Loucy (cell line): ENCODE measurements at regions not wholly inside any gene's neighbourhood (a gene's known extent, or its start where the extent isn't known, plus 50 kb on each side); places are given as distances from the start of the nearest gene placed in this dataset.

Experiments used
- H2AFZ ChIP-seq: fragments of 200-600 bp; sonication (generic); 2 replicates; pipeline ENCODE4 v1.6.0; 2016; ENCODE audit warnings: antibody characterized with exemption, mild to moderate bottlenecking, low read length, moderate library complexity
- H3F3A ChIP-seq: fragments of 200-600 bp; 2 replicates; pipeline ENCODE4 v1.6.0; 2016; ENCODE audit warnings: antibody characterized with exemption, low read depth, mild to moderate bottlenecking
- H3K27me3 ChIP-seq: fragments of 200-600 bp; sonication (generic); 2 replicates; pipeline ENCODE4 v1.6.1; 2014; ENCODE audit warnings: low read length, mild to moderate bottlenecking; ENCODE audit not compliant: insufficient read depth, poor library complexity, severe bottlenecking
- H3K36me3 ChIP-seq: fragments of 200-600 bp; sonication (generic); 2 replicates; pipeline ENCODE4 v1.6.1; 2016; ENCODE audit warnings: low read length; ENCODE audit not compliant: insufficient read depth
- H3K4me1 ChIP-seq: fragments of 200-600 bp; sonication (generic); 2 replicates; pipeline ENCODE4 v1.5.1; 2014; ENCODE audit warnings: low read length, mild to moderate bottlenecking; ENCODE audit not compliant: insufficient read depth, poor library complexity, severe bottlenecking
- H3K4me2 ChIP-seq: fragments of 200-600 bp; sonication (generic); 2 replicates; pipeline ENCODE4 v1.6.0; 2014; ENCODE audit warnings: antibody characterized with exemption, low read length, low read depth, mild to moderate bottlenecking; ENCODE audit not compliant: poor library complexity, severe bottlenecking
- H3K4me3 ChIP-seq: fragments of 200-600 bp; sonication (generic); 2 replicates; pipeline ENCODE4 v1.5.1; 2014; ENCODE audit warnings: low read length, mild to moderate bottlenecking, mixed read lengths; ENCODE audit not compliant: poor library complexity, severe bottlenecking
- H3K79me2 ChIP-seq: fragments of 200-600 bp; sonication (generic); 2 replicates; pipeline ENCODE4 v1.6.1; 2014; ENCODE audit warnings: low read length; ENCODE audit not compliant: insufficient read depth
- H3K9ac ChIP-seq: fragments of 200-600 bp; sonication (generic); 2 replicates; pipeline ENCODE4 v1.6.0; 2014; ENCODE audit warnings: mild to moderate bottlenecking, low read depth, low read length, moderate library complexity; ENCODE audit not compliant: poor library complexity, severe bottlenecking
- H3K9me2 ChIP-seq: fragments of 200-600 bp; sonication (generic); replicated peaks from 2 replicates; pipeline ENCODE4 v1.6.1; 2016; ENCODE audit warnings: low read depth, low read length, mixed read lengths
- H3K9me3 ChIP-seq: fragments of 200-600 bp; sonication (generic); 2 replicates; pipeline ENCODE4 v1.6.1; 2014; ENCODE audit warnings: mild to moderate bottlenecking, antibody characterized with exemption, low read length, low read depth; ENCODE audit not compliant: insufficient read depth
- H4K20me1 ChIP-seq: fragments of 200-600 bp; sonication (generic); 2 replicates; pipeline ENCODE4 v1.6.0; 2014; ENCODE audit warnings: antibody characterized with exemption, low read length, mild to moderate bottlenecking; ENCODE audit not compliant: insufficient read depth, poor library complexity, severe bottlenecking
- CTCF ChIP-seq: fragments of 200-600 bp; sonication (generic); conservative IDR thresholded peaks from 2 replicates; pipeline ENCODE4 v1.5.1; 2014; ENCODE audit warnings: mild to moderate bottlenecking, antibody characterized with exemption, low read length
- EZH2phosphoT487 ChIP-seq: fragments of 200-600 bp; IDR thresholded peaks from 2 replicates; pipeline ENCODE4 v1.6.1; 2018; ENCODE audit warnings: antibody characterized with exemption, mild to moderate bottlenecking, moderate library complexity, borderline replicate concordance

GRCh38 chr5:168168978-168169698 lies 122.3 kb upstream of the WWC1 start:
- H3K79me2 ChIP-seq: no peaks in the 10 kb centered on the region
- H3K36me3 ChIP-seq: no peaks in the 10 kb centered on the region
- H3K9me3 ChIP-seq: no peaks in the 10 kb centered on the region
- TF ChIP-seq CTCF (no peak), EZH2phosphoT487 (no peak)
- H2AFZ ChIP-seq: no peak overlapping the region
- no peak overlapping the region for H3K4me2 ChIP-seq
- no peak overlapping the region for H3K9ac ChIP-seq
- no peak overlapping the region for H3K4me3 ChIP-seq
- H3K4me1 ChIP-seq: peaks cover 22% of the 10 kb centered on the region
- no peaks in the 10 kb centered on the region for H3F3A ChIP-seq
- H3K27me3 ChIP-seq: no peaks in the 10 kb centered on the region
- no peaks in the 10 kb centered on the region for H4K20me1 ChIP-seq
- no peaks in the 10 kb centered on the region for H3K9me2 ChIP-seq

- Histone ChIP-seq H2AFZ (no peak overlapping the region), H3F3A (no peaks in the 10 kb centered on the region), H3K4me1 (peaks cover 22% of the 10 kb centered on the region), H3K4me2 (no peak overlapping the region), H3K27me3 (no peaks in the 10 kb centered on the region), H3K9ac (no peak overlapping the region), H3K79me2 (no peaks in the 10 kb centered on the region), H4K20me1 (no peaks in the 10 kb centered on the region), H3K9me3 (no peaks in the 10 kb centered on the region), H3K9me2 (no peaks in the 10 kb centered on the region), H3K36me3 (no peaks in the 10 kb centered on the region), H3K4me3 (no peak overlapping the region)
- no peak for TF ChIP-seq EZH2phosphoT487
- no peak for TF ChIP-seq CTCF
Measured at GRCh38 chr5:168169791-168170190, 121.7 kb upstream of the WWC1 start.

- Histone ChIP-seq H3K9me3 (no peaks in the 10 kb centered on the region), H3K36me3 (no peaks in the 10 kb centered on the region), H3F3A (no peaks in the 10 kb centered on the region), H2AFZ (no peak overlapping the region), H3K4me3 (no peak overlapping the region), H3K27me3 (no peaks in the 10 kb centered on the region), H4K20me1 (no peaks in the 10 kb centered on the region), H3K4me2 (no peak overlapping the region), H3K9me2 (no peaks in the 10 kb centered on the region), H3K4me1 (peaks cover 3% of the 10 kb centered on the region), H3K79me2 (no peaks in the 10 kb centered on the region), H3K9ac (no peak overlapping the region)
- TF ChIP-seq EZH2phosphoT487: no peak
- TF ChIP-seq CTCF: no peak
Measured at GRCh38 chr5:168171901-168172759, 119.3 kb upstream of the WWC1 start.
